ENCODE measurements at regions not wholly inside any gene's neighbourhood (a gene's known extent, or its start where the extent isn't known, plus 50 kb on each side); places are given as distances from the start of the nearest gene placed in this dataset.

GRCh38 chr5:167598166-167598565 lies 693.3 kb upstream of the WWC1 start:
- no peak for TF ChIP-seq POLR2AphosphoS5 (IDR thresholded peaks at IDR 0.05; ENCODE audit: borderline replicate concordance, low read depth, low read length)
- TF ChIP-seq EZH2 (IDR thresholded peaks at IDR 0.05) = no peak
